Activated CD4-positive, alpha-beta T cell treated with anti-CD3 and anti-CD28 coated beads, Interleukin-2, amount 10 ng/mL, durations not matched to agents 24 days and 14 days (primary cell): ENCODE measurements at regions not wholly inside any gene's neighbourhood (a gene's known extent, or its start where the extent isn't known, plus 50 kb on each side); places are given as distances from the start of the nearest gene placed in this dataset.
"Not testable (repeated sequence)": the region's sequence is repeated elsewhere in the genome, so short reads cannot be mapped to it uniquely, and the experiment has no call there.

Source experiments
- DNase-seq: peaks from one replicate; pipeline ENCODE4 v3.0.0; 2022
- H3K27ac Mint-ChIP-seq: one replicate; pipeline ENCODE4 v1.8.0; 2022; ENCODE audit warnings: mild to moderate bottlenecking, mixed read lengths
- H3K27me3 Mint-ChIP-seq: one replicate; pipeline ENCODE4 v1.8.0; 2022; ENCODE audit warnings: mixed read lengths
- H3K36me3 Mint-ChIP-seq: one replicate; pipeline ENCODE4 v1.8.0; 2022; ENCODE audit warnings: low read depth, mild to moderate bottlenecking, mixed read lengths
- H3K4me1 Mint-ChIP-seq: one replicate; pipeline ENCODE4 v1.8.0; 2021; ENCODE audit warnings: mixed read lengths
- H3K4me3 Mint-ChIP-seq: one replicate; pipeline ENCODE4 v1.8.0; 2022; ENCODE audit warnings: mild to moderate bottlenecking, moderate library complexity, mixed read lengths
- H3K9me3 Mint-ChIP-seq: one replicate; pipeline ENCODE4 v1.8.0; 2021; ENCODE audit warnings: mixed read lengths
- intact Hi-C: fragments of 100-400 bp; cut with micrococcal nuclease; formaldehyde crosslinking; loops from one replicate; pipeline ENCODE4 v1.15.1; 2023

GRCh38 chr6:134665029-134665723 is 284.7 kb downstream of the ALDH8A1 start:
- H3K4me1 Mint-ChIP-seq: no peaks in the 10 kb centered on the region
- no peaks in the 10 kb centered on the region for H3K9me3 Mint-ChIP-seq
- no peak overlapping the region for H3K4me3 Mint-ChIP-seq
- no peaks in the 10 kb centered on the region for H3K36me3 Mint-ChIP-seq
- intact Hi-C loops: no loop called here
- H3K27me3 Mint-ChIP-seq: peaks cover 9% of the 10 kb centered on the region
- no peak overlapping the region for H3K27ac Mint-ChIP-seq
- DNase-seq: no peak

- intact Hi-C loops: no loop called here
- H3K9me3 Mint-ChIP-seq: no peaks in the 10 kb centered on the region
- H3K27me3 Mint-ChIP-seq: peaks cover 8% of the 10 kb centered on the region
- no peak for DNase-seq
- H3K4me3 Mint-ChIP-seq: no peak overlapping the region
- no peaks in the 10 kb centered on the region for H3K36me3 Mint-ChIP-seq
- H3K4me1 Mint-ChIP-seq: no peaks in the 10 kb centered on the region
- H3K27ac Mint-ChIP-seq: no peak overlapping the region
Measured at GRCh38 chr6:134663800-134664535, 285.9 kb downstream of the ALDH8A1 start.

GRCh38 chr6:134663356-134663755 is 286.5 kb downstream of the ALDH8A1 start:
- Mint-ChIP-seq H3K4me1 (no peaks in the 10 kb centered on the region), H3K9me3 (no peaks in the 10 kb centered on the region), H3K4me3 (no peak overlapping the region), H3K27me3 (peaks cover 8% of the 10 kb centered on the region), H3K27ac (no peak overlapping the region), H3K36me3 (no peaks in the 10 kb centered on the region)
- no peak for DNase-seq
- intact Hi-C loops: no loop called here

GRCh38 chr6:134662077-134662700 is 287.7 kb downstream of the ALDH8A1 start:
- no peak for DNase-seq
- no peaks in the 10 kb centered on the region for H3K4me1 Mint-ChIP-seq
- peaks cover 11% of the 10 kb centered on the region for H3K27me3 Mint-ChIP-seq
- H3K27ac Mint-ChIP-seq: no peak overlapping the region
- intact Hi-C loops: no loop called here
- H3K4me3 Mint-ChIP-seq: no peak overlapping the region
- no peaks in the 10 kb centered on the region for H3K36me3 Mint-ChIP-seq
- no peaks in the 10 kb centered on the region for H3K9me3 Mint-ChIP-seq

- H3K4me1 Mint-ChIP-seq, H3K36me3 Mint-ChIP-seq, intact Hi-C loops, H3K9me3 Mint-ChIP-seq, H3K27ac Mint-ChIP-seq, DNase-seq, H3K4me3 Mint-ChIP-seq: not testable (repeated sequence)
- H3K27me3 Mint-ChIP-seq: peaks cover 20% of the 10 kb centered on the region
Measured at GRCh38 chr6:134659885-134660284, 290.0 kb downstream of the ALDH8A1 start.

GRCh38 chr6:134658596-134658995 is 291.3 kb downstream of the ALDH8A1 start:
- intact Hi-C loops: no loop called here
- Mint-ChIP-seq H3K36me3 (no peaks in the 10 kb centered on the region), H3K9me3 (no peaks in the 10 kb centered on the region), H3K27ac (no peak overlapping the region), H3K4me1 (no peaks in the 10 kb centered on the region), H3K4me3 (no peak overlapping the region), H3K27me3 (peaks cover 24% of the 10 kb centered on the region)
- DNase-seq: no peak

GRCh38 chr6:134657751-134658527 is 292.0 kb downstream of the ALDH8A1 start:
- H3K27ac Mint-ChIP-seq: no peak overlapping the region
- no peak for DNase-seq
- no peaks in the 10 kb centered on the region for H3K36me3 Mint-ChIP-seq
- intact Hi-C loops: no loop called here
- no peaks in the 10 kb centered on the region for H3K9me3 Mint-ChIP-seq
- no peak overlapping the region for H3K4me3 Mint-ChIP-seq
- no peaks in the 10 kb centered on the region for H3K4me1 Mint-ChIP-seq
- peaks cover 26% of the 10 kb centered on the region for H3K27me3 Mint-ChIP-seq

GRCh38 chr6:134657343-134657742 is 292.6 kb downstream of the ALDH8A1 start:
- DNase-seq: no peak
- H3K36me3 Mint-ChIP-seq: no peaks in the 10 kb centered on the region
- intact Hi-C loops: no loop called here
- no peak overlapping the region for H3K27ac Mint-ChIP-seq
- no peaks in the 10 kb centered on the region for H3K4me1 Mint-ChIP-seq
- peaks cover 26% of the 10 kb centered on the region for H3K27me3 Mint-ChIP-seq
- no peak overlapping the region for H3K4me3 Mint-ChIP-seq
- no peaks in the 10 kb centered on the region for H3K9me3 Mint-ChIP-seq

- Mint-ChIP-seq H3K27ac (no peak overlapping the region), H3K27me3 (peaks cover 37% of the 10 kb centered on the region), H3K4me1 (no peaks in the 10 kb centered on the region), H3K9me3 (no peaks in the 10 kb centered on the region), H3K4me3 (no peak overlapping the region), H3K36me3 (no peaks in the 10 kb centered on the region)
- intact Hi-C loops: no loop called here
- DNase-seq: no peak
Measured at GRCh38 chr6:134654751-134655150, 295.1 kb downstream of the ALDH8A1 start.

GRCh38 chr6:134651519-134651918 is 298.4 kb downstream of the ALDH8A1 start:
- H3K4me1 Mint-ChIP-seq: no peaks in the 10 kb centered on the region
- H3K27me3 Mint-ChIP-seq: peaks cover 34% of the 10 kb centered on the region
- no peak overlapping the region for H3K4me3 Mint-ChIP-seq
- no peaks in the 10 kb centered on the region for H3K9me3 Mint-ChIP-seq
- H3K36me3 Mint-ChIP-seq: no peaks in the 10 kb centered on the region
- DNase-seq: no peak
- intact Hi-C loops: no loop called here
- no peak overlapping the region for H3K27ac Mint-ChIP-seq

- Mint-ChIP-seq H3K27me3 (peaks cover 25% of the 10 kb centered on the region), H3K27ac (no peak overlapping the region), H3K36me3 (no peaks in the 10 kb centered on the region), H3K4me1 (no peaks in the 10 kb centered on the region), H3K4me3 (no peak overlapping the region), H3K9me3 (no peaks in the 10 kb centered on the region)
- no peak for DNase-seq
- intact Hi-C loops: loop anchor here (10.0 kb wide), 1 partner anchor 273 kb away; no protein-coding TSS in a partner anchor
Measured at GRCh38 chr6:134647861-134648260, 302.0 kb downstream of the ALDH8A1 start.

GRCh38 chr6:134642819-134643218 is 307.1 kb downstream of the ALDH8A1 start:
- H3K4me1 Mint-ChIP-seq: peaks cover 15% of the 10 kb centered on the region
- H3K4me3 Mint-ChIP-seq: no peak overlapping the region
- H3K36me3 Mint-ChIP-seq: no peaks in the 10 kb centered on the region
- DNase-seq: no peak
- no peak overlapping the region for H3K27ac Mint-ChIP-seq
- H3K9me3 Mint-ChIP-seq: no peaks in the 10 kb centered on the region
- intact Hi-C loops: loop anchor here (5.0 to 10.0 kb wide), 2 partner anchors 239 to 268 kb away; no protein-coding TSS in a partner anchor
- peaks cover 13% of the 10 kb centered on the region for H3K27me3 Mint-ChIP-seq

- Mint-ChIP-seq H3K27me3 (peaks cover 11% of the 10 kb centered on the region), H3K36me3 (no peaks in the 10 kb centered on the region)
- intact Hi-C loops: loop anchor here (5.0 to 10.0 kb wide), 2 partner anchors 240 to 267 kb away; no protein-coding TSS in a partner anchor
Measured at GRCh38 chr6:134642279-134642678, 307.6 kb downstream of the ALDH8A1 start.

More at GRCh38 chr6:134642279-134642678, 307.6 kb downstream of the ALDH8A1 start:
- no peak for DNase-seq
- no peaks in the 10 kb centered on the region for H3K9me3 Mint-ChIP-seq
- H3K4me3 Mint-ChIP-seq: no peak overlapping the region
- H3K4me1 Mint-ChIP-seq: peaks cover 19% of the 10 kb centered on the region
- no peak overlapping the region for H3K27ac Mint-ChIP-seq
